CD1c-positive myeloid dendritic cell (primary cell): ENCODE measurements at regions not wholly inside any gene's neighbourhood (a gene's known extent, or its start where the extent isn't known, plus 50 kb on each side); places are given as distances from the start of the nearest gene placed in this dataset.
A peak's percentile ranks its signal among the peaks of the same experiment; 100 is the strongest.
"Not testable (repeated sequence)": the region's sequence is repeated elsewhere in the genome, so short reads cannot be mapped to it uniquely, and the experiment has no call there.

Experiments used
- DNase-seq: peaks from one replicate; pipeline ENCODE4 v3.0.0-alpha.2; 2016; ENCODE audit errors: extremely low spot score

DNA sequence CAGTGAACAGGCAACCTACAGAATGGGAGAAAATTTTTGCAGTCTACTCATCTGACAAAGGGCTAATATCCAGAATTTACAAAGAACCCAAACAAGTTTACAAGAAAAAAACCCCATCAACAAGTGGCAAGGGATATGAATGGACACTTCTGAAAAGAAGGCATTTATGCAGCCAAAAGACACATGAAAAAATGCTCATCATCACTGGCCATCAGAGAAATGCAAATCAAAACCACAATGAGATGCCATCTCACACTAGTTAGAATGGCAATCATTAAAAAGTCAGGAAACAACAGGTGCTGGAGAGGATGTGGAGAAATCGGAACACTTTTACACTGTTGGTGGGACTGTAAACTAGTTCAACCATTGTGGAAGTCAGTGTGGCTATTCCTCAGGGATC lies 80.3 kb downstream of the ZNF474 start:
- DNase-seq = not testable (repeated sequence)

DNA sequence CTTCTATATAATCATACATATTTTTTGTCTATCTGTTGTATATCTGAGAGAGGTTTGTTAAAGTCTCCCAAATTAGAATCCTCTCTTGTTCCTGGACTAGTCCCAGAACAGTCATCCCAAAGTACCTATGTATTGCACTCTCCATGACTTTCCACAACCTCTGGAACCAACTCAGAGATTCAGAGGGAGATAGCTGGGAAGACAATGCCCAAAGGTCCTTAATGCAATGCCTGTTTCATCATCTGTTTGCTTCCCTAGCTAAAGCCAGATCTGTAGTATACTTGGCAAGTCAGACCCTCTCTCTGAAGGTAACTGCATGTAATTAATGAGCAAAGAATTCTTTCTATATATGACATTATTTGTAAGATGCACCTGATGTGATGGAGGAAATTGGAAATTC lies 89.4 kb downstream of the ZNF474 start:
- DNase-seq = no peak

DNA sequence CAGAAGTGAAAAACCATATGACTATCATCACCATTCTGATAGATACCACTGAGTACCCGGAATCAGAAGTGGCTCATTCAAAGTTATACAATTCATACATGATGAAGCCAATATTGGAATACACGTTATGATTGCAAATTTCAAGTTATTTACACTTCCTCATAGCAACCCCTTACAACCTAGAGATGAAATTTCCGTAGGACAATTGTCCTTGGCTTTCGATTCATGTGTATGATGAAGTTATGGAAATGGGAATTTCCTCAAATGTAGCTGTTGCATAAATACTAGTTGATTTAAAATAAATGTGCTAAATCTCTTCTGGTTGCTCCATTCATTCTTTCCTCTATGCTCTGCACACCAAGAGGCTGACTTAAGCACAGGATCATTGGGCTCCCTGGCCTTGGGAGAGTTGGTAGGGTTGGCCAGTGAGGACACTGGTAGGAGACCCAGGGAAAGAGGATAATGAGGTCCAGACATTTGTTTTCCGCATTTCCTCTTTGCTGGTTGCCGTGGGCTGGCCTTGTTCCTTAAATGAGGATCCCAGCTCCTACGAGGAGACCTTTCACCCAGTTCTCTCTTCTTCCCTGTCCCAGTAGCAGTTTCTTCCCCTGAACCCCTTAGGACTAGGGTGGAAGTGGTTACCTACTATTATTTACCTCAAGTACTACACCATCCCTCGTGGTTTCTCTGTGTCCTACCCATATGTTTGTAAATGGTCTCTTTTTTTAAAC lies 90.3 kb downstream of the ZNF474 start:
- peak; percentile 85 for DNase-seq

DNA sequence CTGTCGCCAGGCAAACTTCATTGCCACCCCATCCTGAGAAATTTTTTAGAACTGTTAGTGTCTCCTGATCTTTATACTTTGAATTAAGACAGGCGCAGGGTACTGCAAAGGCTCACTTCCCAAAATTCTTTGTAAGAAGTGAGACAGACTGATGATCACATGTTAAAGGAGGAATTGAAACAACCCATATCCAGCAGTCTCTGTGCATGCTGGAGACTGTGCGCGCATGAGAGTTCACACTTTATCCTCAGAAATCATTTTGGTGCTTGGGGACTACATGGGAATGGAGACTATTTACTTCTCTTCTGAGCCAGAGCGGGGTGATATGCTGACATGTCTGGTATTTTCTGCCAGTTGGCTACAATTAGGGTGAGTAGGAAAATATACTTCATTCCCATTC lies 91.2 kb downstream of the ZNF474 start:
- peak; percentile 85 for DNase-seq

DNA sequence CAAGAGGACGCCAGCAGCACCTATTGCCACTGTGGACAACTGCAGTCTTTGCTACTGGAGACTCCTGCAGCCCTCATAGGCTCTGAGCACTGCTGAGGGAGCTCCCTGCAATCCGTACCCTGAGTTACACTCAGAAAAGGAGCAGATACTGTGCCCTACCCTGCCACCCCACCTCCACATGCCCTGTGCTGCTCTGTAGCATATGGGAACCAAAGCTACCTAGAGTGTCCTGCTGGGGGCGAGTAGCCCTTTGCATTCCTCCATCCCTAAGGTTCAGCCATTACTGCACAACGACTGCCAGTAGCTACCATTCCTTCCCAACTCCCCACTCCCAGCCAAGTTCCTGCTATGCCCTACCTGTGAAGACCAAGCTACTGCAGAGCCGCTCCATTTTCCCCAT lies 90.2 kb upstream of the SNCAIP start:
- no peak for DNase-seq

DNA sequence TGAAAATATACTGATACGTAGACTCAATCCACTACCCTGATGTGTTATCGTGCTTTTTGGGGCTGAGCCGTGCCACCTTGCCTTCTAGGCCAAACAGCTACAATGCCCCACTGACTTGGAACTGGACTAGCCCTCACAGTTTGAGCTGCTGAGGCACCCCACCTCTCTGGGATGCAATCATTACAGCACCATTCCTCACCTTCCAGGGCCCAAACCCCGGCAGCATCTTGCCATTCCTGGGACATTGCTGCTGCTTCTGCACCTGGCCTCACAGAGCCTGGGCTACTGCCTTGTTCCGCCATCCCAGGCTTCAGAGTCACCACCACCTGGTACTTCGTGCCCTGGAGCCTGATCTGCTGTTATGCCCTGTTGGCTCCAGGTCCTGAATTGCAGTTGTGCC lies 89.5 kb upstream of the SNCAIP start:
- no peak for DNase-seq

DNA sequence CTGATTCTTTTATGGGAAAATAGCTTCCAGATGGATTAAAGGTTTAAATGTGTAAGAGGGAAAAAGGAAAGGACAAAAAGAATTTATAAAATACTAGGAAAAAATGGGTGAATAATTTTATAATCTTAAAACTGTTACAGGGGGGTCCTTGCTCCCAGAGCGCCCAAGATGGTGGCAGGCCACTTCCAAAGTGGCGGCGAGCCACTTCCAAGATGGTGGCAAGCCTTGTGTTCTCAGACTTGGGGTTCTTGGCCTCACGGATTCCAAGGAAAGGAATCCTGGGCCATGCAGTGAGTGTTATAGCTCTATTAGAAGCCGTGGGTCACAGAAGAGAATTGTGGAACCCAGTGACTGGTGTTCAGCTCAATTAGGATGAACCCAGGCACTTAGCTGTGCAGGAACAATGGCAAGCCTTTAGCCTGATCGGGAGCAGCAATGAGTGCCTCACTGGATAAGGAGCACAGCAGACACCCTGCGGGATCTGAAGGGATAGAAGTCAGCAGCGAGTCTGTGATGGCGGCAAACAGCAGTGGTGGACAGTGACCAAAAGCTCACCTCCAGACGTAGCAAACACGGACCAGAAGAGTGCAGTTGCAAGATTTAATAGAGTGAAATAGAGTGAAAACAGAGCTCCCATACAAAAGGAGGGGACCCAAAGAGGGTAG lies 83.2 kb upstream of the SNCAIP start:
- no peak for DNase-seq

DNA sequence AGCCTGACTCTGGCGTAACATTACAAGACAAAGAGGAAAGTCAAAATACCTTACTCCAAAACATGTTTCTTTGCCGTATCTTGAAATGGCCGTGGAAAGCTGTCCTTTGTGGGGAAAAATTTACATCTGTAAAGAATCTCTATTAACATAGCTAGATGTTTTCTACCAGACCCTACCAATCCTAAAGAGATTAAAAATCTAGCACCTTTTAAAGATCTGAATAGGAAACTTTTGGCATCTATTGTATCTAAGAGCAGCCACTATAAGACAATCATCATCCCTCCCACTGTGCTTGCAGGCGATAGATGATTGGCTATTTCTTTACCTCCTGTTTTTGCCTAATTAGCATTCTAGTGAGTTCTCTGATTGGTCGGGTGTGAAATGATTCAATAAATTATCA lies 82.5 kb upstream of the SNCAIP start:
- DNase-seq = no peak

DNA sequence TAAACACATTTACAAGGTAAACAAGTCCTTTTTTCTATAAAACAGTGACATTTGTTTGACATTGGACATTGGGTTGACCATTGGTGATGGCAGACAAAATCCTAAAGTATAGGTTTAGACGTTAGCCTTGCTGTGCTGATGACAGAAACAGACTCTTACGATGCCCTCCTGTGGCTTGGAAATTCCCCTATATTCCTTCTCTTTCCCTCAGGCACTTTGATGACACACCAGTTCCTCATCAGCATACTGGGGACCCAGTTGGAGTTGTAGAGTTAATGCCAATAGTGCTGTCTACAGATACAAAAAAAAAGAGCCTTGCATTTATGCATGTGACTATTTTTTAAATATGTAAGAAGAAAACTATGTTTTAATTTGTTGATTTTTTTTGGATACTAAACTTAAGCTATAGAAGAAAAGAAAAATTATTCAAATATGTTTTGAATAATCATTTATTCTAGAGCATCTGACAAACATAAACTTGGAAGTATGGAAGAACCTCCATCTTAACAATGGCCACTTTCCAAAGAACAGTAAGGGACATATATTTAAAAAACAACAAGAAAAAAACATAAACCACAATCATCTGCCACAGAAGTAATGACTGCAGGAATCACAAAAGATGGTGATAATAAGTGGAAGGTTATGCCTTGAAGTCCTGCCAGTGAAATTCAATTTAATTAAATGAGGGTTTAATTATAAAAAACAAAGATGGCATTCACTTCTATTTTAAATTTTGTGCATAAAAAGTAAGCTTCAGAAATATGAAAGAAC lies 75.6 kb upstream of the SNCAIP start:
- DNase-seq = no peak

DNA sequence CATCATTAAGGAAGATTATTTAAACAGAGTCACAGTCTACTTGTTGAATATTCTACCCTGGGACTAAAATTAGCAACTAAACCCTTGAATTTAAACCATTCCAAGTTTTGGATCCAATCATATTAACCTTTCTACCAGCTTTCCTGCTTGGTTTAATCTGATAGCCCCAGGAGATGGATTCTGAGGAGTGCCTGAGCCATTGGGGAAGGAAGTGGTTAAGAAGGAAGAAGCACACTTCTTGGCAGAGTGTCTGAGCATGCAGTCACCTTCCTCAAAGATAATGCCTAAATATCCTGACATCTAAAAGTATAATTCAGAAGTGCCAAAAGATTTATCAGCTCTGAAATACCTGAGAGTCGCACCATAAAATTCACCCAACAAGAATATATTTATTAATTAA lies 74.1 kb upstream of the SNCAIP start:
- no peak for DNase-seq

DNA sequence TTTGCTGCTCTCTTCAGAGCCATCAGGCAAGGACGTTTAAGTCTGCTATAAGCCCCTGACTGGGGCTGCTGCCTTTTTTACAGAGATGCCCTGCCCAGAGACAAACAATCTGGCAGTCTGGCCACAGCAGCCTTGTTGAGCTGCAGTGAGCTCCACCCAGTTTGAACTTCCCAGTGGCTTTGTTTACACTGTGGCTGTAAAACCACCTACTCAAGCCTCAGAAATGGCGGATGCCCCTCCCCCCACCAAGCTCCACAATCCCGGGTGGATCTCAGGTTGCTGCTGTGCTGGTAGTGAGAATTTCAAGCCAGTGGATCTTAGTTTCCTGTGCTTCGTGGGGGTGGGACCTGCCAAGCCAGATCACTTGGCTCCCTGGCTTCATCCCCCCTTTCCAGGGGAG lies 59.7 kb upstream of the SNCAIP start:
- DNase-seq = no peak

DNA sequence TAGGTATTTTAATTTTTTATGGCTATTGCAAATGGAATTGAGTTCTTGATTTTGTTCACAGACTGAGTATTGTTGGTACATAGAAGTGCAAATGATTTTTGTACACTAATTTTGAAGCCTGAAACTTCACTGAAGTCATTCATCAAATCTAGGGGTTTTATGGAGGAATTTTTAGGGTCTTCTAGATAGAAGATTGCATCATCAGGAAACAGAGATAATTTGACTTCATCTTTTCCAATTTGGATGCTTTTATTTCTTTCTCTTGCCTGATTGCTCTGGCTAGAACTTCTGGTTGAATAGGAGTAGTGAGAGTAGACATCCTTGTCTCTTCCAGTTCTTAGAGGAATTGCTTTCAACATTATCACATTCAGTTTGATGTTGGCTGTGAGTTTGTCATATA lies 58.2 kb upstream of the SNCAIP start:
- no peak for DNase-seq

DNA sequence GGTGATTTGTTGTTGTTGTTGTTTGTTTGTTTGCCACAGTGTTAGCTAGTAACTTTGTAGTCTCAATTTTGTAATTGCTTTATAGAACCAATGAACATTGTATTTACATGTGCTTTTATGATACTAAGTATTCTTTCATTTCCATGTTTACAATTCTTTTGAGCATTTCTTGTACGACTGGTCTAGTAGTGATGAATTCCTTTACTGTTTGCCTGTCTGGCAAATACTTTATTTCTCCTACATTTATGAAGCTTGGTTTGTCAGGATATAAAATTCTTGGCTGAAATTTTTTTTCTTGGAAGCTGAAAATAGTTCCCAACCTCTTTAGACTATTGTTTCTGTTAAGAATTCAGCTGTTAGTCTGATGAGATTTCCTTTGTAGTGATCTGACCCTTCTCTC lies 55.6 kb upstream of the SNCAIP start:
- no peak for DNase-seq

DNA sequence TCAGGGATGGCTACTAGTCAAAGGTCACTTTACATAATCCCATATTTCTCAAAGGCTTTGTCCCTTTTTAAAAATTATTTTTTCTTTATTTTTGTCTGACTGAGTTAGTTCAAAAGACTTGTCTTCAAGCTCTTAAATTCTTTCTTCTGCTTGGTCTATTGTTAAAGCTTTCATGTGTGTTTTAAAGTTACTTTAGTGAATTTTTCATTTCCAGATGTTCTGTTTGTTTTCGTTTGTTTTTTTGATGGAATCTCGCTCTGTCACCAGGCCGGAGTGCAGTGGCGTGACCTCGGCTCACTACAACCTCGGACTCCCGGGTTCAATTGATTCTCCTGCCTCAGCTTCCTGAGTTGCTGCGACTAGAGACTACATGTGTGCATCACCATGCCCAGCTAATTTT lies 55.0 kb upstream of the SNCAIP start:
- no peak for DNase-seq

DNA sequence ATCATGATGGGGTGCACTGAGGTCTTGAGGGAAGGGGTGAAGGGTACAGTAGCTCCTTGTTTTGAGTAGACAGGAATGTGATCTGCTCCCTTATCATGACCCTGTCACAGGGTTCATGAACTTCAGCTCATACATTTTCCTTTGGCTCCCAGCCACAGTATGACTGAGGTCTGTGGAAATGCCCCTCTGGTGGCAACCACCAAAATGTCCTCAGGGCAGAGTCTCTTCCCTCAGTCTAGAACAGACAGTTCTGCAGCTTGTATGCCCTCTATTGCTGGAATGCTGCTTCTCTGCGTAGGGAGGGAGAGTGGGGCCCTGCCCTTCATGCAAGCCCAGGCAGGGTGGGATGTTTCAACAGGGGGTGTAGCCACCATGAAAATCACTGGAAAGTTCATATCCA lies 53.8 kb upstream of the SNCAIP start:
- no peak for DNase-seq

DNA sequence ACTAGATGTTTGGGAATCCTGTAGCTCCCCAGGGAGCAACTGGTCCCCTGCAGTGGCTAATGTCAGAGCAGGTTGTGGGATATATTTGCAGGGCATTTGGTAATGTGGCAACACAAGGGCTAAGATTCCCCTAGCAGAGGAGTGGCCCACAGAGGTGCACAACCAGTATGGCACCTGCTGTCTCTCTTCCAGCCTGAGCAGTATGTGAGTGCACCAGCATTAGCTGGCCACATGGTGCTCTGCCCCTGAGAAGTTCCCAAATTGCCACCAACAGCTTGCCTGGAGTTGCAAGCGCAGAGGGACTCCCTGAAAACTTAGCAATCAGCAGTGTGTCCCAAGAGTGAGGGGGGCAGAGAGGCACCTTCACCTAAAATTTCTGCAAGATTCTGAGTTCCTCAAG lies 53.2 kb upstream of the SNCAIP start:
- DNase-seq = no peak

DNA sequence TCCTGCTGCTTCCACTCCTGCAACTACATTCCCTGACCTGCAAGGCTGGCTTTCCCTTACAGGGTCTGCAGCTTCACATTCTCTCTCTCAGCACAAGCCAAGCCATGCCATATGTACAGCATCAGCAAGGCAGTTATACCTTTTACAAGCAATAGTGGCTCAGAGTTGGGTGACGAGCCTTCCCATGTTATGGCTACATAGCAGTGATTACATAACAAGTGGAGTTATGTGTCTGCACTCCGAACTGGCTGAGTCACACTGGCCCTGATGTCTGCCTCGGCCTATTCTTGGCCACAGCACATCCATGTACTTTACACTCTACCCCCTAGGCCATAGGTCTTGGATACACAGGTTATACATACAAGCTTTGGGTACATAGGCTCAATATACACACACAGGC lies 52.0 kb upstream of the SNCAIP start:
- DNase-seq = no peak

DNA sequence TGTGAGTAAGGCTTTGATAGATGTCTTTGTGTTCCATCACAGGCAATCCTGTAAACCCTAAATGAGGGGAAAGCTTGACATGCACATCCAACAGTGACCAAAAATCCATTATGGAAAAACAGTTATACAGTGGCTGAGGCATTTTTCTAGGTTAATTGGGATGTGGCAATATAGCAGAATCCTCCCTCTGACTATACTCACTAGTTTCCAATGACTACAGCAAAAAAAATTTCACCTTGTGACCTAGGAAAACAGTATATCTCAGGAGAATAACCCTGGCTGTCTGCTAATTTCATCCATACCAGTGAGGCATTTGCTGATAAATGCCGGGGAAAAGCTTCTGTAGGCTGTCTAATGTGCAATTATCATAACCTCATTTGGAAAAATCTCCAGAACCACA lies 49.9 kb upstream of the SNCAIP start:
- no peak for DNase-seq
